ENCODE measurements at regions not wholly inside any gene's neighbourhood (a gene's known extent, or its start where the extent isn't known, plus 50 kb on each side); places are given as distances from the start of the nearest gene placed in this dataset.

GRCh38 chr2:160941290-160941846 lies 218.9 kb upstream of the TANK start:
- TF ChIP-seq POLR2A (IDR thresholded peaks at IDR 0.05) (no peak), CTCF (IDR thresholded peaks at IDR 0.05) (no peak)
